ENCODE measurements at regions not wholly inside any gene's neighbourhood (a gene's known extent, or its start where the extent isn't known, plus 50 kb on each side); places are given as distances from the start of the nearest gene placed in this dataset.
A peak's percentile ranks its signal among the peaks of the same experiment; 100 is the strongest.

- TF ChIP-seq TEAD4 (IDR thresholded peaks at IDR 0.05; ENCODE audit: low read length) (no peak), TEAD4 (CRISPR knock-in tag; IDR thresholded peaks at IDR 0.05; ENCODE audit: borderline replicate concordance) (no peak), ZNF165 (CRISPR knock-in tag; IDR thresholded peaks at IDR 0.05; ENCODE audit: borderline replicate concordance) (no peak), NCOA2 (IDR thresholded peaks at IDR 0.05; ENCODE audit: partially characterized antibody in 2 of 2) (no peak)
Measured at GRCh38 chr6:125392682-125393081, 90.9 kb upstream of the HDDC2 start (continued).

DNA sequence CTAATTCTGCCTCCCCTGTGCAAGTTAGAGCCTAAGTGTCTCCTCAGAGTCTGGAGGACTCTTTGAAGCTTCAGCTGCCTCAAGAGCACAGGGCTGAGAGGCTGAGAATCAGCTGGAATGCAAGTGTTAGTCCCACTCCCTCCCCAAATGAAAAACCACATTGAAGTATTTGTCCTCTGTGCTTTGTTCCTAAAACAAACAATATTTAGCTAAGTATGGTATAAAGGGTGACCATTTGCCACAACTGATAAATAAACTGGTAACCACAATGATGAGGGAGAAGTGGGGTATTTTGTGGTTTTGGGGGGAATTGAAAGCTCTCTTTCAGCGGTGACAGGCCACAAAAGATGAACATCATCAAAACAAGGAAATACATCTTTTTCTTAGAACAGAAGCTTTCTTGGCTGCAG, 91.7 kb upstream of the HDDC2 start:
- no peak for TF ChIP-seq CHD1 (IDR thresholded peaks at IDR 0.05; ENCODE audit: low read length)
- CTCF ChIA-PET (ENCODE audit: low intra/inter-chr PET ratio), result no interaction called here
- H3K36me3 ChIP-seq (ENCODE audit: control insufficient read depth, insufficient read depth, low read length), result no peaks in the 10 kb centered on the region

GRCh38 chr6:125406741-125407140, 105.0 kb upstream of the HDDC2 start:
- ATAC-seq (no peak), FAIRE-seq (no peak), DNase-seq (ENCODE audit: extremely low read depth in 1 of 4, low spot score in 3 of 4) (no peak)
- Histone ChIP-seq H3K27me3 (ENCODE audit: control insufficient read depth in 2 of 2, insufficient read depth in 2 of 2, low read length in 2 of 2) (no peaks in the 10 kb centered on the region), H3K9me1 (ENCODE audit: control insufficient read depth, insufficient read depth, low read length) (no peaks in the 10 kb centered on the region), H4K20me1 (replicated peaks; ENCODE audit: control insufficient read depth, insufficient read depth, low read length) (no peaks in the 10 kb centered on the region), H3K79me2 (ENCODE audit: control insufficient read depth, insufficient read depth, low read length) (no peaks in the 10 kb centered on the region), H3K4me2 (ENCODE audit: insufficient read depth, low read length) (no peak overlapping the region), H3K4me3 (no peak overlapping the region), H2AFZ (ENCODE audit: low read depth, low read length) (no peak overlapping the region), H3K4me1 (replicated peaks in 1 of 2; ENCODE audit: control insufficient read depth in 2 of 2, insufficient read depth in 2 of 2, low read length in 2 of 2) (no peaks in the 10 kb centered on the region), H3K36me3 (ENCODE audit: control insufficient read depth, insufficient read depth, low read length) (no peaks in the 10 kb centered on the region), H3K9me3 (replicated peaks; ENCODE audit: control insufficient read depth, insufficient read depth, low read depth, low read length) (no peaks in the 10 kb centered on the region), H3K9ac (ENCODE audit: insufficient read depth in 1 of 2, low read depth in 2 of 2, low read length in 2 of 2) (no peak overlapping the region), H3K27ac (ENCODE audit: extremely low read depth, low read depth, low read length) (no peak overlapping the region)
- POLR2A ChIA-PET, result no interaction called here
- intact Hi-C loops (cut with micrococcal nuclease), result no loop called here
- CTCF ChIA-PET (ENCODE audit: low intra/inter-chr PET ratio), result no interaction called here
- in situ Hi-C loops (cut with MboI), result no loop called here
- no TSS peak for BruUV-seq (replicated peaks)
- 0% methylated on average over 1 of the region's 1 CpG for WGBS (ENCODE audit: insufficient coverage, low coverage, missing lambda C conversion rate)
- TF ChIP-seq ZNF668 (CRISPR knock-in tag; IDR thresholded peaks at IDR 0.05) (no peak), HDAC2 (IDR thresholded peaks at IDR 0.05) (no peak), TEAD2 (tag; IDR thresholded peaks at IDR 0.05) (no peak)

More for the DNA sequence above, 91.7 kb upstream of the HDDC2 start:
- no peak overlapping the region for H3K9ac ChIP-seq (ENCODE audit: insufficient read depth in 1 of 2, low read depth in 2 of 2, low read length in 2 of 2)
- H4K20me1 ChIP-seq (replicated peaks; ENCODE audit: control insufficient read depth, insufficient read depth, low read length), result no peaks in the 10 kb centered on the region
- DNase-seq (ENCODE audit: extremely low read depth in 1 of 4, low spot score in 3 of 4), result no peak
- H3K27ac ChIP-seq (ENCODE audit: extremely low read depth, low read depth, low read length), result no peak overlapping the region
- in situ Hi-C loops (cut with MboI) (no loop called here), intact Hi-C loops (cut with micrococcal nuclease) (no loop called here)
- H3K9me1 ChIP-seq (ENCODE audit: control insufficient read depth, insufficient read depth, low read length), result no peaks in the 10 kb centered on the region
- 5% methylated on average over 1 of the region's 1 CpG for WGBS (ENCODE audit: insufficient coverage, low coverage, missing lambda C conversion rate)
- no peaks in the 10 kb centered on the region for H3K79me2 ChIP-seq (ENCODE audit: control insufficient read depth, insufficient read depth, low read length)
- FAIRE-seq, result peak; percentile 19
- H3K27me3 ChIP-seq (ENCODE audit: control insufficient read depth in 2 of 2, insufficient read depth in 2 of 2, low read length in 2 of 2), result no peaks in the 10 kb centered on the region
- no peak overlapping the region for H3K4me3 ChIP-seq
- no peaks in the 10 kb centered on the region for H3K9me3 ChIP-seq (replicated peaks; ENCODE audit: control insufficient read depth, insufficient read depth, low read depth, low read length)
- BruUV-seq (replicated peaks), result no TSS peak
- no peak overlapping the region for H3K4me2 ChIP-seq (ENCODE audit: insufficient read depth, low read length)
- ATAC-seq, result no peak
- POLR2A ChIA-PET, result interaction anchor here (0.6 kb wide), 1 partner anchor 36 kb away, joined by 4 read pairs; no protein-coding TSS in a partner anchor
- H2AFZ ChIP-seq (ENCODE audit: low read depth, low read length), result no peak overlapping the region
- no peaks in the 10 kb centered on the region for H3K4me1 ChIP-seq (replicated peaks in 1 of 2; ENCODE audit: control insufficient read depth in 2 of 2, insufficient read depth in 2 of 2, low read length in 2 of 2)
